ENCODE measurements at regions not wholly inside any gene's neighbourhood (a gene's known extent, or its start where the extent isn't known, plus 50 kb on each side); places are given as distances from the start of the nearest gene placed in this dataset.

GRCh38 chr3:117892431-117892841, 1142.2 kb downstream of the IGSF11 start:
- DNase-seq (ENCODE audit: low spot score): no peak
- intact Hi-C loops (cut with DNase I): no loop called here

- DNase-seq (ENCODE audit: low spot score): no peak
- intact Hi-C loops (cut with DNase I): no loop called here
Measured at GRCh38 chr3:117893001-117893400, 1141.6 kb downstream of the IGSF11 start.

GRCh38 chr3:117893638-117894037, 1141.0 kb downstream of the IGSF11 start:
- intact Hi-C loops (cut with DNase I): no loop called here
- DNase-seq (ENCODE audit: low spot score): no peak

- intact Hi-C loops (cut with DNase I): no loop called here
- DNase-seq (ENCODE audit: low spot score): no peak
Measured at GRCh38 chr3:117898722-117899522, 1135.7 kb downstream of the IGSF11 start.

- intact Hi-C loops (cut with DNase I): no loop called here
- no peak for DNase-seq (ENCODE audit: low spot score)
Measured at GRCh38 chr3:117903226-117903625, 1131.4 kb downstream of the IGSF11 start.

GRCh38 chr3:117910820-117911521, 1123.7 kb downstream of the IGSF11 start:
- no peak for DNase-seq (ENCODE audit: low spot score)
- intact Hi-C loops (cut with DNase I): no loop called here

GRCh38 chr3:117912352-117912751, 1122.3 kb downstream of the IGSF11 start:
- no peak for DNase-seq (ENCODE audit: low spot score)
- intact Hi-C loops (cut with DNase I): no loop called here

GRCh38 chr3:117914540-117915100, 1120.0 kb downstream of the IGSF11 start:
- DNase-seq (ENCODE audit: low spot score): no peak
- intact Hi-C loops (cut with DNase I): no loop called here

- no peak for DNase-seq (ENCODE audit: low spot score)
- intact Hi-C loops (cut with DNase I): no loop called here
Measured at GRCh38 chr3:117916839-117917238, 1117.8 kb downstream of the IGSF11 start.

GRCh38 chr3:117919621-117920020, 1115.0 kb downstream of the IGSF11 start:
- DNase-seq (ENCODE audit: low spot score): no peak
- intact Hi-C loops (cut with DNase I): no loop called here

- intact Hi-C loops (cut with DNase I): no loop called here
- DNase-seq (ENCODE audit: low spot score): no peak
Measured at GRCh38 chr3:117920253-117920898, 1114.3 kb downstream of the IGSF11 start.

- intact Hi-C loops (cut with DNase I): no loop called here
Measured at GRCh38 chr3:117921411-117921810, 1113.2 kb downstream of the IGSF11 start.

GRCh38 chr3:117922039-117922438, 1112.6 kb downstream of the IGSF11 start:
- no peak for DNase-seq (ENCODE audit: low spot score)
- intact Hi-C loops (cut with DNase I): no loop called here

More at GRCh38 chr3:117921411-117921810, 1113.2 kb downstream of the IGSF11 start:
- DNase-seq (ENCODE audit: low spot score): no peak

GRCh38 chr3:117926819-117927218, 1107.8 kb downstream of the IGSF11 start:
- intact Hi-C loops (cut with DNase I): no loop called here

GRCh38 chr3:117927825-117928224, 1106.8 kb downstream of the IGSF11 start:
- intact Hi-C loops (cut with DNase I): no loop called here
- DNase-seq (ENCODE audit: low spot score): no peak

More at GRCh38 chr3:117926819-117927218, 1107.8 kb downstream of the IGSF11 start:
- DNase-seq (ENCODE audit: low spot score): no peak

GRCh38 chr3:117928836-117929235, 1105.8 kb downstream of the IGSF11 start:
- intact Hi-C loops (cut with DNase I): no loop called here

GRCh38 chr3:117932441-117932840, 1102.2 kb downstream of the IGSF11 start:
- intact Hi-C loops (cut with DNase I): no loop called here
- no peak for DNase-seq (ENCODE audit: low spot score)

More at GRCh38 chr3:117928836-117929235, 1105.8 kb downstream of the IGSF11 start:
- DNase-seq (ENCODE audit: low spot score): no peak

- no peak for DNase-seq (ENCODE audit: low spot score)
- intact Hi-C loops (cut with DNase I): no loop called here
Measured at GRCh38 chr3:117936159-117936558, 1098.5 kb downstream of the IGSF11 start.

- intact Hi-C loops (cut with DNase I): no loop called here
- DNase-seq (ENCODE audit: low spot score): no peak
Measured at GRCh38 chr3:117938974-117939373, 1095.7 kb downstream of the IGSF11 start.

- intact Hi-C loops (cut with DNase I): no loop called here
- no peak for DNase-seq (ENCODE audit: low spot score)
Measured at GRCh38 chr3:117939425-117940027, 1095.1 kb downstream of the IGSF11 start.

Data from cardiac septum (tissue), 1 donor.